ENCODE measurements at regions not wholly inside any gene's neighbourhood (a gene's known extent, or its start where the extent isn't known, plus 50 kb on each side); places are given as distances from the start of the nearest gene placed in this dataset.

DNA sequence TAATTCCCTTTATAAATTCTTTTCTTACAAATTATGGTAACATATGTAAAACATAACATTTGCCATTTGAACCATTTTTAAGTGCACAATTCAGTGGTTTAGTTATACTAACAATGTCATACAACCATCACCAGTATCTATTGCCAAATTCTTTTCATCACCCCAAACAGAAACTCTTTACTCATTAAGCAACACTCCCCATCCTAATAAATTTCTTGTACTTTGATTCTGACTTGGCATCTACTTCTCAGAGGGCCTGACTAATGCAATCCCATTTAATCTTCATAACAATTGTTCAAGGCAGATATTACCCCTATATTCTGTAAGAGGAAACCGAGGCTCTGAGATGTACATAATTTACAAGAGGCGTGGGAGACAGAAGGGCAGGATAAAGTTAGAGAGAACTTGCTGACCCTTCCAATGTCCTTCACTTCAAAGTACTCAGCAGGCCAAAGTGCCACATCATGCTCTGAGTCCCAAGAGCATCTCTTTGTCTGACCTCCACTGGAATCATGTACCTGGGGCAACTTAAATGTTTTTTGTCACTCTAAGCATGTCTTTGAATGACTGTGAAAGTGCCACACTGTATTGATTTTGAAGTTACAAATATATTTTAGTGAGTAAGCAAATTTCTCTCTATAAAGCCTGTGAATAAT, 255.3 kb downstream of the KIF4B start:
- no peaks in the 10 kb centered on the region for H3K9me3 Mint-ChIP-seq
- H3K4me3 Mint-ChIP-seq, result no peak overlapping the region
- ATAC-seq (replicated peaks), result no peak
- H3K27me3 Mint-ChIP-seq, result peaks cover 12% of the 10 kb centered on the region
- H3K27ac Mint-ChIP-seq, result no peak overlapping the region
- no peaks in the 10 kb centered on the region for H3K4me1 Mint-ChIP-seq
- H3K36me3 Mint-ChIP-seq (ENCODE audit: low read depth), result no peaks in the 10 kb centered on the region

DNA sequence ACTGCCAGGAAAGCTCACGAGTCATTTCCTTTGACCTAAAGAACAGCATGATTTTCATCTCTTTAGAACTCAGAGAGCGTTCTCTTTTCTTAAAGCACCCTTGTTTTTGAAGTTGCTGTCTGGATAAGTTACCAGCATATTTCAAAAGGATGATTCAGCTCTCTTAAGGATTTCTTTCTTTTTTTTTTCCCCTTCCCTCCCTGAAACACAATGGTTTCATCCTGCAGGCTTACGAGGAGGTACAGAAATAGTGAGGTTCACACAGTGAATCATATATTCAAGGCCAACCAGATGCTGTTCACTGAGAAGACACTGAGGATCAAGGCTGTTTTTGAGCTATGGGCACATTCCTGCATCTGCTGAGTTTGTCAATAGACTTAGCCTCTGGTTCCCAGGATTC, 257.2 kb downstream of the KIF4B start:
- Mint-ChIP-seq H3K27ac (no peak overlapping the region), H3K36me3 (ENCODE audit: low read depth) (no peaks in the 10 kb centered on the region), H3K4me1 (no peaks in the 10 kb centered on the region), H3K27me3 (peaks cover 12% of the 10 kb centered on the region), H3K9me3 (no peaks in the 10 kb centered on the region), H3K4me3 (no peak overlapping the region)
- ATAC-seq (replicated peaks), result no peak

DNA sequence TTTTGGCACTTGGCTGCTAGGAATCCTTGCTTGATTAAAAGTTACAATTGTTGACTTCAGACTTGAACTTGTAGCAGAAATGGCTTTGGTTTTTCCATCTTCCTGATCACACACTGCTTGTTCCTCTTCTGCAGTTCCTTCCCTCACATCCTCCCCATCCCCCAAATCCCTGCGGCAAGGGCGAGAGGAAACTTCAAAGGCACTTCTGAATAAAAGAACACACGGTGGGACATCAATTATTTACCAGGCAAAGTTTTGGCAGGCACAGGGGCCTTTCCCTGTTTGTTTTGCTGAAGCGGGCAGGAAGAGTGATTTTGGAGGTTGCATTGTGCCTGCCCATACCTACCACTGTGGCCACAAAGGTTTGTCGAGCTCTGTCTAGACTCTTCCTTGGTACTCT, 260.9 kb downstream of the KIF4B start:
- no peak overlapping the region for H3K27ac Mint-ChIP-seq
- no peaks in the 10 kb centered on the region for H3K36me3 Mint-ChIP-seq (ENCODE audit: low read depth)
- H3K27me3 Mint-ChIP-seq, result peaks cover 11% of the 10 kb centered on the region
- no peak overlapping the region for H3K4me3 Mint-ChIP-seq
- H3K9me3 Mint-ChIP-seq, result peaks cover 5% of the 10 kb centered on the region
- ATAC-seq (replicated peaks), result no peak
- no peaks in the 10 kb centered on the region for H3K4me1 Mint-ChIP-seq

DNA sequence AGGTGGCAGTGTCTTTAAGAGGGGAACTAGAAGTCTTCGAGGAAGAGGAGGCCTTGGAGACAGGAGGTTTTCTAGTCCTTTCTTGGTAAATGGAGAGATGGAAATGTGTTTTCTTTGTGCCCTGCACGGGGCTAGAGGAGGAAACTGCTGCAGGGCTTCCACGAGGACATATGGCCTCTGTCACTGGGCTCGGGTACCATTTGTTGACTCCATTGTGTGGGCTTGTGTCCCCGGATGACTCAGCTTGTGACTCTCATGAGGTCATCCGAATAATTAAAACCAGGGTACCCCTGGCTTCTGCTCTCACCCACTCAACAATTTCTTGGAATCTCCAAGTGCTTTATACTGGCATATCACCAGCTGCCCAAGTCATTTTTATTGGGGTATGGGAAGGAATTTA, 261.7 kb downstream of the KIF4B start:
- no peak for ATAC-seq (replicated peaks)
- Mint-ChIP-seq H3K9me3 (peaks cover 5% of the 10 kb centered on the region), H3K4me1 (no peaks in the 10 kb centered on the region), H3K4me3 (no peak overlapping the region), H3K36me3 (ENCODE audit: low read depth) (no peaks in the 10 kb centered on the region), H3K27ac (no peak overlapping the region), H3K27me3 (peaks cover 8% of the 10 kb centered on the region)

DNA sequence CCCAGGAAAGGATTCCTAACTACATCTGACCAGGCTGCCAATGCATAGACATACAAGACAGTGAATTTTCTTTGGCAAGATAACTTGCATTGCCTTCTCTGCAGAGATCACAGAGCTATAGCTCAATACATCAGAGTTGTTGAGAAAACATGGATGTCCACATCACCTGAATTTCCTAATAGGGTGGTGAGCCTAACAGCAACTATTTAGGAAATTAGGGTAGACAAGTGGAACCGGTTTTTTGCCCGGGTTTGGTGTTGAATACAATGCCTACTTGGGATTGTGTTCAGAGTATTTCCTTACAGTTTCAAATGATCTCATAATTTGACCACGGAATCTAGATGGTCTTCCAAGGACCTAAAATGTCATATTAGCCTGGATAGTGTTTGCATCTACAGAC, 262.7 kb downstream of the KIF4B start:
- H3K9me3 Mint-ChIP-seq, result peaks cover 5% of the 10 kb centered on the region
- no peaks in the 10 kb centered on the region for H3K4me1 Mint-ChIP-seq
- H3K36me3 Mint-ChIP-seq (ENCODE audit: low read depth), result no peaks in the 10 kb centered on the region
- H3K27ac Mint-ChIP-seq, result no peak overlapping the region
- no peak for ATAC-seq (replicated peaks)
- no peak overlapping the region for H3K4me3 Mint-ChIP-seq
- H3K27me3 Mint-ChIP-seq, result peaks cover 9% of the 10 kb centered on the region

DNA sequence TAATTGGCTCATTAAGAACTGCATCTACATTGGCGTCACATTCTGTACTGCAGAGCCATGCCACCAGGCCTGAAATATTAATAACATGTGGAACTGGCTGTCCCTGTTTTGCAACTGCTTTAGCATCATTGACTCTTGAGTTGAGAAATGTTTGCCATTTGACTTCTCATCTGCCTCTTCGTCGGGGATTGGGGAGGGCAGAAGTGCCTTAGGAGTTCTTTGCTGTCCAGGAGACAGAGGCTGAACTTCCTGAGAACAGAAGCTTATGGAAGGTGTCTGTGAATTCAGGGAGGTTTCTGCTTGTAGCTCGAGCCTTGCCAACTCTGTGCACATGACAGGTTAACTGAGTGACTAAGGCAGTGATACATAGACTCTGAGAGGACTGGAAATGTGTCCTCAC, 265.0 kb downstream of the KIF4B start:
- ATAC-seq (replicated peaks), result no peak
- Mint-ChIP-seq H3K27ac (no peak overlapping the region), H3K9me3 (peaks cover 5% of the 10 kb centered on the region), H3K4me1 (no peaks in the 10 kb centered on the region), H3K27me3 (peaks cover 10% of the 10 kb centered on the region), H3K4me3 (no peak overlapping the region), H3K36me3 (ENCODE audit: low read depth) (no peaks in the 10 kb centered on the region)

DNA sequence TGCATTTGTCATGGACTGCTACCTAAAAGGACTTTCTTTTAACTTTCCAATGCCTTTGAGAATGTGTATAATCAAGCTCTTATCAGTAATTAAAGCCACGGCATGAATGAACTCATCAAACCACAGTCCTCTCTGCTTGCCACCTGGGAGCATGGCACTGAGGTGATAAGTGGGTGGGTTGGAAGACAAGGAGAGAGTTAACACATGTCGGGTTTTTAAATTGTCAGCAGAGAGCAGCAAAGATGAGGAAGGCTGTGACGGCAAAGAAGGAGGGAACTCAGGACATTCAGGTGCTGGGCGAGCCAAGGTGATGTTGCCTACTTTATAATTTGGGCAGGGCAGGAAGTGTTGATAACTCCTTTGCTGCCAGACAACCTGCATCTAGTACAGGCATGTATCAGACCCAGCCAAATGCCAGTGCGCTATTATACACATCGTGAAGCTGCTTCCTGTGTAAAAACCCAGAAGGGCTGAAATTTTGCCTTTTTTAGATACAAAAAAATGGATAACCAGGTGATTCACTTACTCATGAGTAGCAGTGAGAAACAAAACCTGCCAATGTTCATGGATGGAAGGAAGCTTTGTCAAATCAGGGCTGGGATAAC, 269.1 kb downstream of the KIF4B start:
- Mint-ChIP-seq H3K27ac (no peak overlapping the region), H3K36me3 (ENCODE audit: low read depth) (no peaks in the 10 kb centered on the region), H3K27me3 (peaks cover 22% of the 10 kb centered on the region), H3K4me1 (no peaks in the 10 kb centered on the region), H3K9me3 (peaks cover 3% of the 10 kb centered on the region), H3K4me3 (no peak overlapping the region)
- no peak for ATAC-seq (replicated peaks)

DNA sequence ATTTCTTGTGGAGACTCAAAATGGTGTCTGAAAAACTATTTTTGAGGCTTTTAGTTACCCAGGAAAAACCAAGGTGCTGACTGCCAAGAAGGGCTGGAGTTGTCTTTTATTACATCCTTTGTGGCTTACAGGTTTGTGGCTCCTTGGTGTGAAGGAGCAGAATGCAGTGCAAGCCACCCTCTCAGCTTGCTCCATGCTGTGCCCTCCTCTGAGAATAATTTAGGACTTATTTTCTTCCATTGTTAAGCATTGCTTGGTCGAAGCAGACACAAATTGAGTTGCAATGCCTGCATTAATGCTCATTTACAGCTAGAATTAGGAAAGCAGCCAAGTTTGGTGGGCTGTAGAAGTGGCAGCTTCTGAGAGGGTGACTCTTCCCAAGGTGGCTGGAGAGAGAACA, 272.2 kb downstream of the KIF4B start:
- ATAC-seq (replicated peaks), result no peak
- H3K4me3 Mint-ChIP-seq, result no peak overlapping the region
- H3K9me3 Mint-ChIP-seq, result peaks cover 3% of the 10 kb centered on the region
- H3K27ac Mint-ChIP-seq, result no peak overlapping the region
- H3K36me3 Mint-ChIP-seq (ENCODE audit: low read depth), result no peaks in the 10 kb centered on the region
- H3K27me3 Mint-ChIP-seq, result peaks cover 20% of the 10 kb centered on the region
- H3K4me1 Mint-ChIP-seq, result no peaks in the 10 kb centered on the region

DNA sequence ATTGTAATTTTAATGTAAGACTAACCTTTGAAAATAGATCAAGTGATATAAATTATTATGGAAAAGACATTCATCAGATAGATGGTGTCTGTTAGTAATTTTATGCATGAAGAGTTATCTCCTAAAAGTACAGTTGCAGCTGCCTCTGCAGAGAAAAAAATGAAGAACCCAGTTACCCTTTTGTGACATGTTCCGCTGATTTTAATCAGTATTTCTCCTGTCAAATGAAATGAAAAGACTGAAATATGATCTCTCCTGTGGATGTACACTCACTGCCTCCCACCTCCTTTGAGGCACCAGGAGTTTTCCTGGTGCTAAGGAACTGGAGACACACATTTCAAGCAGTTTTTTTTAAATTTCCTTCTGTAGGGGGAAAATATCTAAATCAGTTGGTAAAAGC, 277.4 kb downstream of the KIF4B start:
- Mint-ChIP-seq H3K36me3 (ENCODE audit: low read depth) (no peaks in the 10 kb centered on the region), H3K9me3 (peaks cover 3% of the 10 kb centered on the region), H3K27ac (no peak overlapping the region), H3K4me3 (no peak overlapping the region), H3K4me1 (no peaks in the 10 kb centered on the region), H3K27me3 (peaks cover 12% of the 10 kb centered on the region)
- ATAC-seq (replicated peaks), result no peak

DNA sequence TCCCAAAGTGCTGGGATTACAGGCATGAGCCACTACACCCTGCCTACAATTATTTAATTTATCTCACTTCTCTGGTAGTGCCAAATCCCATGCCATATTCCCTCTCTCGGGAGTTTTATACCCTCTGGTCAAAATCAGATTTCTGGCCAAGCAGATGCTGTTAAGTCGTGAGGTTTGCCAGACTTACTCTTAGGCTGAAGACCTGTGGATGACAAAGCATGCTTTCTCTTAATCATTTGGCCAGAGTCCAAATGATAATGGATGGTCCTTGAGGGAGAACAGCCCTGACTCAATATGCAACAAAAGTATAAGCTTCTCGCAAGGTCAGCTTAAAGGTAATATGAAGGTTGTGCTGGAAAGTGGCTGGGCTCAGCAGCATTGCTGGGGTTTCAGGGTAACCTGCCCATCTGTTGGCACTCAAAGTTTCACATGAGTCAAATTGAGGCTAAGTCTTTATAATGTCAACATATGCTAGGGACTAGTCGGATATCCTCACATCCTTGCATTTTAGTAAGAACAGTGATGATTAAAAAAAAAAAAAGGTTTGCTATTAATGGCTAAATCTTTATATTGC, 280.1 kb downstream of the KIF4B start:
- Mint-ChIP-seq H3K4me3 (no peak overlapping the region), H3K27me3 (peaks cover 4% of the 10 kb centered on the region), H3K4me1 (no peaks in the 10 kb centered on the region), H3K27ac (no peak overlapping the region), H3K9me3 (no peaks in the 10 kb centered on the region), H3K36me3 (ENCODE audit: low read depth) (no peaks in the 10 kb centered on the region)
- ATAC-seq (replicated peaks), result no peak

DNA sequence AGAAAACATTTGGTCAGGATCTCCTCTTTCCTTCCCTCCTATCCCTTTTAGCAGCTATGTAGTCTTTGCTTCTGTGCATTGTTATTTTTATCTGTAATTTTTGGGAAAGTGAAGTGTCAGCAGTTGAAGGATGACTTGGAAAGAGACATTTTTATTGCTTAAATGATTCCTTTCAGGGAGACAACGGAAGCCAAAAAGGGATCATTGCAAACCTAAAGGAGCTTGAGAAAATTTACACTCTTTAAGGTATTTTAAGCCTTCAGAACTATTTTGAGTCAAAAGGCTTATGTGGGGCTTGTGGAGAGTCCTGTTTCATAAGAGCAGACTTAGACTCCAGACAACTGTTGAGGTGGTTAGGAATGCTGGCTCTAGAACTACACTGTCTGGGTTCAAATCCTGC, 281.6 kb downstream of the KIF4B start:
- Mint-ChIP-seq H3K27me3 (peaks cover 4% of the 10 kb centered on the region), H3K4me3 (no peak overlapping the region), H3K9me3 (no peaks in the 10 kb centered on the region), H3K4me1 (no peaks in the 10 kb centered on the region), H3K27ac (no peak overlapping the region), H3K36me3 (ENCODE audit: low read depth) (no peaks in the 10 kb centered on the region)
- no peak for ATAC-seq (replicated peaks)

DNA sequence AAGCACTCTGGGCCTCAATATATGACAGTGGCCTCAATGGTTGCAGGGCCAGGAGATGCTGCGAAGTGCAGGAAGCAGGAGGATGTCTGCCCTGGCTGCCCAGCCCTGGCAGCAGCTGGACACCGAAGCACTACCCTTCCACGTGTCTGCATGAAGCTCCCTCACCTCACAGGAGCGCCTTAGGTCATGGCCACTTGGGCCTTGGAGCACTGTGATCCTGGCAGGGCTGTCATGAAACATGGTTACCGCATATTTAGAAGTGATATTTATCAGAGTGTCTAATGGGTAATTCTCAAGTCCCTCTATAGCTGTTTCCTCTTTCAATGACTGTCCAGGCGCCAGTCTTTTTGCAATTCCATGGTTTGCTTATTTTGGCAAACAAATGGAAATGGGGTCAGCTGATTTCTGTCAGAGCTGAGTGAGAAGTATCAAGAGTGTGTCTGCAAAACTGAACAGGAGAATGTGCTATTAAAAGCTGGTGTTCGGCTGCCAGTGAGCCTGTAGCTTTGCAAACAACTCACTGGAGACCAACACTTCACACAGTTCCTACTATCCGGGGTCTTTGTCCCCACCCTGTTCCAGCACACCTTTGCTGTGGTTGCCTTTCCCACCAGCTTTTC, 285.9 kb downstream of the KIF4B start:
- Mint-ChIP-seq H3K4me1 (no peaks in the 10 kb centered on the region), H3K27ac (no peak overlapping the region), H3K36me3 (ENCODE audit: low read depth) (no peaks in the 10 kb centered on the region), H3K4me3 (no peak overlapping the region), H3K27me3 (no peaks in the 10 kb centered on the region), H3K9me3 (no peaks in the 10 kb centered on the region)
- ATAC-seq (replicated peaks), result no peak

DNA sequence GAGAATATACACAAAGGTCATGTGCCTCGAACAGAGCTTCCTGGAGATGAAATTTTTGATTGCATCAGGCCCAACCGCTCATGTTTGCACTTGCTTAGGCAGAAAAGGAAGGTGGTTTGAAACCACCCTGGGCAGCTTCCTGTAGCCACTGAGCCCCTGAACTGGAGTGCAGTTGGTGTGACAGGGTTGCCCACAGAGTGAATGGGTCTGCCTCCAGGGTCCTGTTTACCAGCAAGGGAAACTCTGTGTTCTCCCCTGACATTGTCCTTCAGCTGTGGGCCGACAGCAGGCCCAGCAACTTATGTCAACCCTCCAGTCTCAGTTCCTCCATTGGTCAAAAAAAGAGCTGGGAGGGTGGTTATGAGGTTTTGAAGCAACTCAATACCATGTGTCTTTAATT, 289.6 kb downstream of the KIF4B start:
- Mint-ChIP-seq H3K9me3 (no peaks in the 10 kb centered on the region), H3K4me3 (no peak overlapping the region), H3K27me3 (no peaks in the 10 kb centered on the region), H3K27ac (no peak overlapping the region), H3K36me3 (ENCODE audit: low read depth) (no peaks in the 10 kb centered on the region), H3K4me1 (no peaks in the 10 kb centered on the region)
- ATAC-seq (replicated peaks), result no peak

DNA sequence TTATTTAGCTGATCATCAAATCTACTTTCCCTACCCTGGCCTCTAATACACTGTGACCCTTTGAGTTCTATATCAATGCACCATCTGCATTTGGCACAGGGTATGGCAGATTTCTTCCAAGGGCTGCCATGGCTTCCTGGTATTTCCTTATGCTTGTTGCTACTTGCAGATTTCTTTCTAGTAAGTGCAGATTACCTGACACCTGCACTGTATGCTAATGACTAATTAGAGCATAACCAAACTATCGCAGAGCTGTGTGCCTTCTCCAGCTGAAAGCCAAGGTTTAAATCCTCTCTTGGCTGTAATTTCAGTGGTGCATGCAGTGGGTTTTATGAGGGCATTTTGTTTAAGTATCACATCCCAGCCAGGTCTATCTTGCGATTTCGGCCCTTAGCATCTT, 293.7 kb downstream of the KIF4B start:
- ATAC-seq (replicated peaks), result no peak
- H3K27me3 Mint-ChIP-seq, result no peaks in the 10 kb centered on the region
- no peaks in the 10 kb centered on the region for H3K9me3 Mint-ChIP-seq
- H3K4me1 Mint-ChIP-seq, result no peaks in the 10 kb centered on the region
- H3K36me3 Mint-ChIP-seq (ENCODE audit: low read depth), result no peaks in the 10 kb centered on the region
- H3K27ac Mint-ChIP-seq, result no peak overlapping the region
- H3K4me3 Mint-ChIP-seq, result no peak overlapping the region

DNA sequence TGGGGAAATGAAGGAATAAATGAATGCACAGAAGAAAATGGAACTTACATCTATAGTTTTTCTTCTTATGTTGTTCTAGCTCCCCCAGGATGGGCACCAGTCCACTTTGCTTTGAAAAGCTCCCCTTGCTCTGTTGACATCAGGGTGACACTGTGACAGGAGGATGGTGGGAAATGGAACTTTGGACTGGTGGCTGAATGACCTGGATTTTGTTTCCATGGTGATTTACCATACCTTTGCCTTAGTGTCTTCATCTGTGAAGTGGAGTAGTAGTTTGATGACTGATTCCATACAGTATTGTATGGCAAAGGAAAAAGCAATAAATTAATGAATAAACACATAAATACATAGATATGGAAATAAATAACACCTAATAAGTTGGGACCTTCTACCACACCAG, 294.7 kb downstream of the KIF4B start:
- Mint-ChIP-seq H3K4me1 (no peaks in the 10 kb centered on the region), H3K27ac (no peak overlapping the region), H3K4me3 (no peak overlapping the region), H3K9me3 (no peaks in the 10 kb centered on the region), H3K36me3 (ENCODE audit: low read depth) (no peaks in the 10 kb centered on the region), H3K27me3 (no peaks in the 10 kb centered on the region)
- no peak for ATAC-seq (replicated peaks)

Data from activated T-helper 17 cell treated with anti-CD3 and anti-CD28 coated beads, Interleukin-2, amount 50 U/mL, for 72 hours (primary cell).